GM21381 (cell line): ENCODE measurements at regions not wholly inside any gene's neighbourhood (a gene's known extent, or its start where the extent isn't known, plus 50 kb on each side); places are given as distances from the start of the nearest gene placed in this dataset.

Source experiments
- ATAC-seq: cut with Tn5 transposase; IDR thresholded peaks from one replicate; pipeline ENCODE4 v1.9.1; 2021; ENCODE audit warnings: mild to moderate bottlenecking, moderate library complexity; ENCODE audit not compliant: unreplicated experiment

DNA sequence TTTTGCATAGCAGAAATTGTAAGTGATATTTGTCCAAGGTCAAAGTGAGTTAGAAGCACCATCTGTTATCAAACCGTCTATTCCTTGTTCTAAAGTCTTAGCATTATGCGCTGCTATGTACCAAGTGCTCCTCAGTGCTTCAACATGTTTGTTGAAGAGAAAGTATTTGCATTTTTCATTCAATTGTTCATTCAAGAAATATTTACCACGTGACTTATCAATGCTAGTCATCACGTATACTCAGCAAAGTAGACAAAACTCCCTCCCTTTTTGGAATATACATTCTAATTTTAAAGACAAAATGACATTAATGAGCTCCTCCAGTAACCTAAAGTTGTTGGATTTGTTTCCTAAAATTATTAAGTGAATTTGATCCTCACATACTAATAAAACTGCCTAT, 388.0 kb upstream of the CDH8 start:
- ATAC-seq: no peak

DNA sequence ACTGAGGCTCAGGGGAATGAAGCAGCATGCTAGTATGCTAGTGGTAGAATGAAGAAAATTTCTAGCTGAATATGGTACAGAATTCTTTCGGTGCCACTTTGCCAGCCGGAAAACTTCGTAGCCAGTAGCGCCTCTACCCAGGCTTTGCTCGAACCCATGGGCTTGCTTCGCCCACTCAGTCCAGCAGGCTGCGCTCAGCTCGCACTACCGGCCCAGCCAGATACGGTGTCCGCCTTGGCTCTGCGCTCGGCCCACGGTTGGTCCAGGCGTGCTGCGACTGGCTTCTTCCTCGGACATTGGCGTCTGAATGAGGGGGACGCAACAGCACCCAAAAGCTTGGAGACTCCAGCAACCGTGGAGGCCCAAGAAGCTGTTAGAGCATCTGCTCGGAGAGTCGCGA, 372.5 kb upstream of the CDH8 start:
- no peak for ATAC-seq

DNA sequence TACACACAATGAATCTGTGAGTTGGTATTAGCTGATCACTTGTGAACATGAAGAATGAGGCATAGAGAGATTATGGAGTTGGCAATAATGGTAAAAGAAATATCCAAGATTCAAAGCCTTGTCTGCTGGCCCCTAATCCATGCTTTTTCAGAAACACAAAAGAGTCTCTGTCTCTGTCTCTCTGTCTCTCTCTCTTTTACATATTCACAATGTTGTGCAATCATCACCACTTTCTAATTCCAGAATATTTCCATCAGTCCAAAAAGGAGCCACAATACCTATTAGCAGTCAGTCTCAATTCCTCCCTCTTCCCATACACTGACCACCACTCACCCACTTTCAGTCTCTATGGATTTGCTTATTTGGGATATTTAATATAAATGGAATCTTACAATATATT, 370.1 kb upstream of the CDH8 start:
- no peak for ATAC-seq

DNA sequence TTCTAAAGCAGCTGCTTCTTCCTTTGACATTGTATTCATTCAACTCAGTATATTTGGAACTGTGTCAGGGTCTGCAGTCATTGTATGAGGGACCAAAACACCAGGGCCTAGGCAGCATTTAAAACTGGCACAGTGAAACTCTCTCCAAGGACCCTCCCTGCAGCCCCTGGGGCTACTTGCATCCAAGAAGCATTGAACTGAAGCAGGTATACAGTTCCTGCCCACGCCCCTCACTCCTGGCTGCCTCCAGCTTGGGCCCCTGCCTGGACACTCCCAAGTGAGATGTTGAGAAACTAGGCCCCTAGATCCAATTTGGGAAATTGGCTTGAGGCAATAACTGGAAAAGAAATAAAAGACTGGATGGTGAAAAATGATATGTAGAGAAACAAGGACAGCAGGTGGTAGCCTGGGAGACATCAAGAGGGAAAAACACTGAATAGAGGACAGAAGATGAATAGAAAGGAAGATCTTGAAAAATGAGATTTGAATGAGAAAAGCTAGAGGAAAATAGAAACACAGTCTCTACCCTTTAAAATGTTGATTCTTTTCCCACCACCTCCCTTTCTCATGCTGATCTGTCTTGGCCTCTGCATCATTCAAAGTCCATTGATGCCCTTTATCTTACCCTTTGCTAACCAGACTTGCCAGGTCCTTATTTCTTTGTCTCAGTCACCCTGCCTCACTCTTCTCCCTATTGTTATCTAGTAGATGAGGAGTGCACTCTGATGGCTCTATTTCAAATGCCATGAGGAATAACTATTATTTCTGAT, 368.8 kb upstream of the CDH8 start:
- no peak for ATAC-seq

DNA sequence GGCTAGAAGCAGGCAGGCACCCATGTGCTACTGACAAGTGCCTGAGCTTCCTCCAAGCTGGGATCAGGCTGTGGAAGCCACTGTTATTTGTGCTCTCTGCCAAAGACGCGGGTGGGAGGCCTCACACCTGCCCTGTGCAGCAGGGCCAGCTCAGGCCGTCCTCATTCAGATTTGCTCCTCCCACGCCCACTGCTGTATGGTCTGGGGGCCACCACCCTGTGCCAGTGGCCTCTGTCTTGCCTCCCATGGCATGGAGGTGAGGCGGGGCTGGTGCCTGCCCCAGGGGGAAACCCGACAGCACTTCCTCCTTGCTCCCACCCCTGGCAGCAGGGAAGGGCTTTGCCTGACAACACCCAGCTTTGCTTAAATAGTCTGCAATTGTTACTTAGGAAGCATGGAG, 356.5 kb upstream of the CDH8 start:
- ATAC-seq: no peak

- no peak for ATAC-seq
Measured at GRCh38 chr16:62391940-62392339, 355.7 kb upstream of the CDH8 start.

GRCh38 chr16:62391134-62391533, 354.9 kb upstream of the CDH8 start:
- ATAC-seq: no peak

DNA sequence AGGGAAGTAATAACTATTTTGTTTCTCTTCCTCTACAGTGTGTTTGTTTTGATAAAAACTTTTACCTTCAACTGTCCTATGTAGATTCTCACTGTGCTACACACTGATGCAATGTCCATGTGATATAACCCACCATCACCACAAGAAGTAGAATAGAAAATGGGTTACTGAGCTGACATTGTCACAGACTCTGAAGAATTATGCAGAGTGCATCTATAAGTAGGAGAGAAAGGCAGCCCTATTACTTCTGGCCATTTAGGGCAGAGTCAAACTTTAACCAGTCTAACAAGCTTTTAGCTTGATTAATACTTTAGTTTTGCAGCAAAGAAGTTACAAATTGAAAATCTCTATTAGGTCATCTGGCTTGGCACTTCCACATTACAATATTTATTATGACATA, 354.0 kb upstream of the CDH8 start:
- ATAC-seq: no peak

DNA sequence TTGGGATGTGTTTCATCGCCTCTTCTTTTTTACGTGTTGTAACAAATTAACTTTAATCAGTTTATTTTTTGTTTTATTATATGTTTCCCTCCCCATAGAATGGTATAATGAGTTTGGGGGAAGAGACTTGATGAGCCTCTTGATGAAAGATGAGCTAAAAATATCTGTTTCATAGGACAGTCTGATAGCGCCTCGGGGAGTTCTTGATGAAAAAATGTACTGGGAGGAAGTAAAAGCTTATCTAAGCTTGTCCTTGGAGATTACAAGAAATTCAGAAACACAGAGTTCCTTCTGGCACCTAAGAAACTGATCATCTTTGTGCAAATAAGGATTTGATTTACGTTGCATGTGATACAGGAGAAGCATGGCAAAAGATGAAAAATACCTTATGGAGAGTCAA, 350.2 kb upstream of the CDH8 start:
- ATAC-seq: no peak

GRCh38 chr16:62383941-62384340, 347.7 kb upstream of the CDH8 start:
- no peak for ATAC-seq

- ATAC-seq: no peak
Measured at GRCh38 chr16:62370445-62370844, 334.2 kb upstream of the CDH8 start.

GRCh38 chr16:62363501-62363900, 327.3 kb upstream of the CDH8 start:
- ATAC-seq: no peak

DNA sequence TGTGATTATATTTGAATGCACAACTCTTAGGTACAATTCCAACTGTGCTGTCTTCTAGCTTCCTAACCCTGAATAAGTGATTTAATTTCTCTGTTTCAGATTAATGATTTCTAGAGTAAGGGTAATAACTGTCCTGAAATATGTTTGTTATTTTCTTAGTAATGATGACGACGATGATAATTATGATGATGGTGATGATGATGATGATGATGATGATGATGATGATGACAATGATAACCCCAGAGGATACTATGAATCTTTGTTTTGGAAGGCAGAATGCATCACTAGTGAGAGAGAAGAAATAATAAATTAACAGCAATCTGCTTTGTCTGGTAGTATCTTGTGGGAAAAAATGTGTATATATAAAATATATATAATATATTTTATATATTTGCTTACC, 317.1 kb upstream of the CDH8 start:
- no peak for ATAC-seq

DNA sequence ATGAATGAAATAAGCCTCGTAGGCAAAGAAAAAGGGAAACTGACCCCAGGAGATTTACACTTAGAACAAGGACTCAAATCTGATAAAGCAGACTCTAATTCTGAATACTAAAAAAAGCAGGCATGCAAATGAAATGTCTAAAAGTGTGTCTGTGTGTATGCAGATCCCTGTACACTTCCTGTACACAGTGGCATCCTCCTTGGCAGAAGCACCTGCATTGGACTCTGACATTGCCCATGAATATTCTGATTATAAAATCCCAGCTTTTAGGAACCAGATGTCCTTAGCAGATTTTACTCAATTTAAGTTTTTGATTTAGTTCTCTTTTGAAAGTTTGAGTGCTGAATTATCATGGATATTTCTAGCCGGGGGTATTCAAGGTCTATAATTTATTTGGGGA, 306.0 kb upstream of the CDH8 start:
- ATAC-seq: no peak

- ATAC-seq: no peak
Measured at GRCh38 chr16:62335356-62335755, 299.1 kb upstream of the CDH8 start.

GRCh38 chr16:62321606-62322005, 285.4 kb upstream of the CDH8 start:
- ATAC-seq: no peak

- ATAC-seq: no peak
Measured at GRCh38 chr16:62298600-62298999, 262.4 kb upstream of the CDH8 start.

DNA sequence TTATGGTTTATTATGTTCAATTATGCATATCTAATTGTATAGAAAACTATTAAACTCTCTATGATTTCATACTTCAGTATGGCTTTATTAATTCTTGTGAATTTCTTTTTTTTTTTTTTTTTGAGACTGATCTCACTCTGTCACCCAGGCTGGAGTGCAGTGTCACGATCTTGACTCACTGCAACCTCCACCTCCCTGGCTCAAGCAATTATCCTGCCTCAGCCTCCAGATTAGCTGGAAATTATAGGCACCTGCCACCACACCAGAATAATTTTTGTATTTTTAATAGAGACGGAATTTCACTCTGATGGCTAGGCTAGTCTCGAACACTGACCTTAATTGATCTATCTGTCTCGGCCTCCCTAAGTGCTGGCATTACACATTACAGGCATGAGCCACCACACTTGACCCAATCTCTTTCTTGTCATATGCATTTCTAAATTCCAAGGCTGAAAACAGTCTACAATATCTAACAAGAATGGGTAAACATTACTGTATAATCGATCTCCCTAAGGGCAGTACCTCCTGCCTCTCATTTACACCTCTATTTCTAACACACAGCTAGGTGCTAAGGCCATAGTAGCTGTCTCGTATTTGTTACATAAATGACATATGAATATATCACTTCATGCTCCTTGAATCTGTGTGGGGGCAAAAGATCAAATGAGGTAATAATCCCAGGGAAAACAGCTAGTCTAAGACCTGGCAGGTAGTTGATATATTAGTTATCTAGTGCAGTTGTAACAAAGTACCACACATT, 258.2 kb upstream of the CDH8 start:
- ATAC-seq: no peak

- no peak for ATAC-seq
Measured at GRCh38 chr16:62288990-62289629, 252.9 kb upstream of the CDH8 start.

GRCh38 chr16:62280506-62280905, 244.3 kb upstream of the CDH8 start:
- no peak for ATAC-seq

DNA sequence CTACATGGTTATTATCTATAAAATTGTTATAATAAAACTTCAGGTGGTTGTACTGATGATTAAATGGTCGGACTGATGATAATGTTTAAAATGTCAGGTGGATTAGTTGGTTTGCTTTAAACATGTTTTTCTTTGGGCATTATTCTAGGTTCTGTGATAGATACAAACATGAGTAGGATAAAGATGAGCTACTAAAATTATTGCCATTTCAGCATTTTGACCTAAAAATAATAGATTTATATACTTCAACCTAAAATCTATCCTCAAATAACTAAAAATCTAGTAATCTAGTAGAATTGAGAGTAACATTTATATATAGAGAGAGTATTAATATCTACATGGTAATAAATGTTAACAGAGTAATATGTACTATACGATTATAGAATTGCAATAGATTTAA, 241.7 kb upstream of the CDH8 start:
- no peak for ATAC-seq

DNA sequence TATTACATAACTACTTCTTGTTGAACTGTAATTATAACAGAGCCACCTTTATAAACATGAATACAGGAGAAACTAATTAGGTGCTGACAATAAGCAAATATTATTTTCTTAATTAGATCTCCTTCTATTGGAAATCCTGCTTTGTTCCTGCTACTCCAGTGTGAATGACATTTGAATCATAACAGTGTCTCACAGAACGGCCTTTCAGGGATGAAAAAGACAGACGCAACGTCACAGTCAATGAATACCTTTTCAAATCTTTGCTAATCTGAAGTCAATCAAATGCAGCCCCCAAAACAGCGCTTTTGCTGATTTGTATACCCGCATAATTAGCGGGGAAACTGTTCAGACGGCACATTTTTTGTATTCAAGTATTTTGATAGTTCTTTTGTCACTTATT, 240.4 kb upstream of the CDH8 start:
- no peak for ATAC-seq
